ENCODE measurements at regions not wholly inside any gene's neighbourhood (a gene's known extent, or its start where the extent isn't known, plus 50 kb on each side); places are given as distances from the start of the nearest gene placed in this dataset.

DNA sequence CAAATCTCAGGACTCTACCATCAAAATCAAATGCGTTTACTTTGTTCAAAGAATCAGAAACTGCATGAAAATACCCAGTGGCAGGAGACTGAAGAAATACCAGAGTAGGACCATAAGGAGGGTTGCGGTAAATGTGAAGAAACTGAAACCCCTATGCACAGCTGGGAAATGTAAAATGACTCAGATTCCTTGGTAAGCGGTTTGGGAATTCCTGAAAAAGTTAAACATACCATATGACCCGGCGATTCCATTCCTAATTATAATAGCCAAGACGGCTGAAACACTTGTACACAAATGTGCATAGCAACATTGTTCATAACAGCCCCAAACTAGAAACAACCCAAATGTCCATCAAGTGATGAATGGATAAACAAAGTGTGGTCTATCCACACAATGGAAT is 114.1 kb upstream of the GRAMD1B start:
- no peak for TF ChIP-seq FOXK1 (CRISPR knock-in tag; IDR thresholded peaks at IDR 0.05; ENCODE audit: borderline replicate concordance, low read depth)
- TF ChIP-seq ZSCAN31 (CRISPR knock-in tag; IDR thresholded peaks at IDR 0.05; ENCODE audit: low read depth), result no peak
- TF ChIP-seq NR2C2 (CRISPR knock-in tag; IDR thresholded peaks at IDR 0.05; ENCODE audit: borderline replicate concordance), result no peak
- no peak for TF ChIP-seq ELK4 (CRISPR knock-in tag; IDR thresholded peaks at IDR 0.05; ENCODE audit: borderline replicate concordance)
- no peak for TF ChIP-seq ZFY (CRISPR knock-in tag; IDR thresholded peaks at IDR 0.05)
- no peak for TF ChIP-seq ZFX (CRISPR knock-in tag; IDR thresholded peaks at IDR 0.05; ENCODE audit: low read depth)
- no peak for TF ChIP-seq ZSCAN25 (CRISPR knock-in tag; IDR thresholded peaks at IDR 0.05)
- no peak for TF ChIP-seq SMC3 (IDR thresholded peaks at IDR 0.05; ENCODE audit: low read length)
- TF ChIP-seq USF2 (IDR thresholded peaks at IDR 0.05; ENCODE audit: low read depth, low read length), result no peak
- TF ChIP-seq USF2 (CRISPR knock-in tag; IDR thresholded peaks at IDR 0.05; ENCODE audit: borderline replicate concordance), result no peak
- no peak for TF ChIP-seq CTCF (CRISPR knock-in tag; IDR thresholded peaks at IDR 0.05)
- TF ChIP-seq, protein P1, sequence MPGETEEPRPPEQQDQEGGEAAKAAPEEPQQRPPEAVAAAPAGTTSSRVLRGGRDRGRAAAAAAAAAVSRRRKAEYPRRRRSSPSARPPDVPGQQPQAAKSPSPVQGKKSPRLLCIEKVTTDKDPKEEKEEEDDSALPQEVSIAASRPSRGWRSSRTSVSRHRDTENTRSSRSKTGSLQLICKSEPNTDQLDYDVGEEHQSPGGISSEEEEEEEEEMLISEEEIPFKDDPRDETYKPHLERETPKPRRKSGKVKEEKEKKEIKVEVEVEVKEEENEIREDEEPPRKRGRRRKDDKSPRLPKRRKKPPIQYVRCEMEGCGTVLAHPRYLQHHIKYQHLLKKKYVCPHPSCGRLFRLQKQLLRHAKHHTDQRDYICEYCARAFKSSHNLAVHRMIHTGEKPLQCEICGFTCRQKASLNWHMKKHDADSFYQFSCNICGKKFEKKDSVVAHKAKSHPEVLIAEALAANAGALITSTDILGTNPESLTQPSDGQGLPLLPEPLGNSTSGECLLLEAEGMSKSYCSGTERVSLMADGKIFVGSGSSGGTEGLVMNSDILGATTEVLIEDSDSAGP (CRISPR knock-in tag; IDR thresholded peaks at IDR 0.05; ENCODE audit: borderline replicate concordance), result no peak
- TF ChIP-seq SMARCE1 (IDR thresholded peaks at IDR 0.05; ENCODE audit: borderline replicate concordance), result no peak
- no peak for TF ChIP-seq EZH2 (conservative IDR thresholded peaks at IDR 0.05; ENCODE audit: low read depth, low read length)

All from HepG2 (cell line).